K562 (cell line): ENCODE measurements at regions not wholly inside any gene's neighbourhood (a gene's known extent, or its start where the extent isn't known, plus 50 kb on each side); places are given as distances from the start of the nearest gene placed in this dataset.

Experiments used
- ATAC-seq: fragments of 200-7000 bp; cut with Tn5 transposase; 3 replicates; pipeline ENCODE4 v1.9.1; 2020; ENCODE audit warnings: moderate library complexity
- BruUV-seq: library from RNA; stranded (reverse); fragments of 400-500 nt; replicated peaks from 2 replicates; lab custom pipeline; 2021; lab: Mats Ljungman, UMichigan
- CTCF ChIA-PET: fragments of 300-600 bp; formaldehyde crosslinking; extraction: SDS; loops from one replicate; lab custom pipeline; 2021; ENCODE audit warnings: low intra/inter-chr PET ratio; lab: Yijun Ruan, JAX
- POLR2A ChIA-PET: fragments of 300-600, 350-650 bp; sonication (Branson Sonifier 250); formaldehyde crosslinking; extraction: SDS; loops from one replicate; lab custom pipeline; 2021; ENCODE audit warnings: antibody characterized with exemption, inconsistent platforms; lab: Yijun Ruan, JAX
- DNase-seq, 4 experiments: peaks; one replicate each; pipeline versions ENCODE4 v3.0.0 to v3.0.0-alpha.2; 2011 to 2018; ENCODE audit warnings: low spot score in 3 of 4, mixed read lengths in 3 of 4; ENCODE audit errors: extremely low read depth in 1 of 4
- FAIRE-seq: peaks from 2 replicates; lab custom pipeline; 2011; peaks lifted over from hg19 to GRCh38; lab: Jason Lieb, UNC
- H2AFZ ChIP-seq: 2 replicates; pipeline ENCODE4 v1.6.0; 2011; ENCODE audit warnings: low read depth, low read length, control low read depth, inconsistent platforms
- H3K27ac ChIP-seq: fragments of 200-600 bp; 3 replicates; pipeline ENCODE4 v1.8.0; 2011; ENCODE audit warnings: low read depth, mild to moderate bottlenecking, control low read depth, inconsistent platforms, low read length, moderate library complexity, mixed read lengths; ENCODE audit errors: extremely low read depth
- H3K27me3 ChIP-seq, 2 experiments: fragments of 300-600 bp in 1 of 2; 2 replicates in 1 of 2; 3 replicates in 1 of 2; pipeline versions ENCODE4 v1.6.0 to v1.8.0; 2011; ENCODE audit warnings: inconsistent platforms in 2 of 2, low read length in 2 of 2, mild to moderate bottlenecking in 1 of 2, mixed read lengths in 1 of 2, moderate library complexity in 1 of 2; ENCODE audit not compliant: control insufficient read depth in 2 of 2, insufficient read depth in 2 of 2
- H3K36me3 ChIP-seq: fragments of 300-600 bp; 3 replicates; pipeline ENCODE4 v1.8.0; 2011; ENCODE audit warnings: mild to moderate bottlenecking, low read length, inconsistent platforms; ENCODE audit not compliant: control insufficient read depth, insufficient read depth
- H3K4me1 ChIP-seq, 2 experiments: fragments of 200-600 bp in 1 of 2; replicated peaks in 1 of 2; 2 replicates in 1 of 2; 3 replicates in 1 of 2; pipeline versions ENCODE4 v1.5.1 to v1.8.0; 2011; ENCODE audit warnings: inconsistent platforms in 2 of 2, low read length in 2 of 2, mild to moderate bottlenecking in 1 of 2, mixed read lengths in 1 of 2, moderate library complexity in 1 of 2; ENCODE audit not compliant: control insufficient read depth in 2 of 2, insufficient read depth in 2 of 2
- H3K4me2 ChIP-seq: 2 replicates; pipeline ENCODE4 v1.6.1; 2011; ENCODE audit warnings: low read length, control low read depth, inconsistent platforms, mixed read lengths; ENCODE audit not compliant: insufficient read depth
- H3K4me3 ChIP-seq: fragments of 200-600 bp; sonication (generic), shearing (Covaris generic); 2 replicates; pipeline ENCODE4 v1.5.1; 2016; ENCODE audit warnings: control low read depth, inconsistent platforms
- H3K79me2 ChIP-seq: fragments of 200-600 bp; 3 replicates; pipeline ENCODE4 v1.8.0; 2011; ENCODE audit warnings: low read length, inconsistent platforms; ENCODE audit not compliant: control insufficient read depth, insufficient read depth
- H3K9ac ChIP-seq, 2 experiments: 2 replicates each; pipeline versions ENCODE4 v1.6.0 to v1.6.1; 2011; ENCODE audit warnings: low read depth in 2 of 2, low read length in 2 of 2, control low read depth in 1 of 2, inconsistent platforms in 1 of 2, mild to moderate bottlenecking in 1 of 2, mixed read lengths in 1 of 2; ENCODE audit not compliant: insufficient read depth in 1 of 2
- H3K9me1 ChIP-seq: one replicate; pipeline ENCODE4 v1.6.0; 2011; ENCODE audit warnings: inconsistent platforms, mild to moderate bottlenecking, low read length, moderate library complexity; ENCODE audit not compliant: control insufficient read depth, insufficient read depth
- H3K9me3 ChIP-seq: replicated peaks from 2 replicates; pipeline ENCODE4 v1.5.1; 2011; ENCODE audit warnings: low read depth, low read length, inconsistent platforms; ENCODE audit not compliant: control insufficient read depth, insufficient read depth
- H4K20me1 ChIP-seq: replicated peaks from 2 replicates; pipeline ENCODE4 v1.6.1; 2011; ENCODE audit warnings: low read length, inconsistent platforms, mixed read lengths; ENCODE audit not compliant: control insufficient read depth, insufficient read depth
- CEBPZ ChIP-seq: fragments of 150-350 bp; IDR thresholded peaks from 2 replicates; pipeline ENCODE4 v1.6.1; 2014; ENCODE audit warnings: low read depth, mild to moderate bottlenecking, low read length, borderline replicate concordance
- DIDO1 ChIP-seq: fragments of 450-650 bp; IDR thresholded peaks from 2 replicates; pipeline ENCODE4 v1.6.1; 2016; ENCODE audit warnings: low read depth, missing biosample characterization, missing genetic modification characterization
- FOS ChIP-seq: IDR thresholded peaks from 3 replicates; pipeline ENCODE4 v1.6.1; 2011; ENCODE audit not compliant: insufficient read length; ENCODE audit errors: extremely low read depth
- FOXP1 ChIP-seq: sonication (generic); formaldehyde crosslinking; IDR thresholded peaks from 2 replicates; pipeline ENCODE4 v1.8.0; 2022; ENCODE audit warnings: mild to moderate bottlenecking, missing genetic modification reagents
- HOMEZ ChIP-seq: fragments of 250-450 bp; sonication (Bioruptor Pico); IDR thresholded peaks from 2 replicates; pipeline ENCODE4 v1.4.0; 2020; ENCODE audit warnings: mild to moderate bottlenecking, moderate library complexity
- MECOM ChIP-seq: fragments of 250-450 bp; sonication (Bioruptor Pico); IDR thresholded peaks from 2 replicates; pipeline ENCODE4 v1.8.0; 2022; ENCODE audit warnings: inconsistent platforms
- MYNN ChIP-seq, 2 experiments: sonication (generic); formaldehyde crosslinking in 1 of 2; IDR thresholded peaks; 2 replicates each; pipeline versions ENCODE4 v1.5.0 to v1.6.1; 2016 to 2020; ENCODE audit warnings: antibody characterized with exemption in 1 of 2, missing genetic modification reagents in 1 of 2
- POLR2G ChIP-seq: fragments of 200-400 bp; formaldehyde crosslinking; IDR thresholded peaks from 2 replicates; pipeline ENCODE4 v1.6.1; 2017; ENCODE audit warnings: low read depth, mild to moderate bottlenecking, antibody characterized with exemption, low read length, moderate library complexity
- SRF ChIP-seq, 2 experiments: fragments of 250-450, 450-650 bp in 1 of 2; sonication (Bioruptor Pico) in 1 of 2; sonication (generic) in 1 of 2; formaldehyde crosslinking; IDR thresholded peaks; 2 replicates each; pipeline versions ENCODE4 v1.5.0 to v1.5.1; 2020 to 2022; ENCODE audit warnings: mild to moderate bottlenecking in 1 of 2, missing genetic modification reagents in 1 of 2
- STAT5A ChIP-seq: IDR thresholded peaks from 2 replicates; pipeline ENCODE4 v1.6.1; 2012; ENCODE audit warnings: low read length, inconsistent platforms, borderline replicate concordance
- USF1 ChIP-seq: sonication (generic); formaldehyde crosslinking; IDR thresholded peaks from 2 replicates; pipeline ENCODE4 v1.9.0; 2022; ENCODE audit warnings: mild to moderate bottlenecking, missing genetic modification reagents
- ZNF668 ChIP-seq: fragments of 250-450 bp; sonication (Bioruptor Pico); IDR thresholded peaks from 2 replicates; pipeline ENCODE4 v1.8.0; 2022; ENCODE audit warnings: mild to moderate bottlenecking, inconsistent platforms
- in situ Hi-C: fragments of 300-500 bp; cut with MboI; formaldehyde crosslinking; loops from 4 replicates; pipeline ENCODE4 v1.15.0; 2018; ENCODE audit warnings: inconsistent platforms, mixed read lengths
- intact Hi-C: fragments of 100-400 bp; cut with micrococcal nuclease; formaldehyde crosslinking; loops from 2 replicates; pipeline ENCODE4 v1.14.2; 2022

GRCh38 chr1:73654714-73655113, 543.3 kb downstream of the LRRIQ3 start:
- Histone ChIP-seq H3K4me1 (no peaks in the 10 kb centered on the region), H3K27me3 (no peaks in the 10 kb centered on the region), H3K9ac (no peak overlapping the region), H3K27ac (no peak overlapping the region), H3K4me2 (no peak overlapping the region), H3K4me3 (no peak overlapping the region), H3K36me3 (no peaks in the 10 kb centered on the region), H2AFZ (no peak overlapping the region), H3K79me2 (no peaks in the 10 kb centered on the region), H4K20me1 (no peaks in the 10 kb centered on the region), H3K9me1 (no peaks in the 10 kb centered on the region), H3K9me3 (no peaks in the 10 kb centered on the region)
- ChIA-PET CTCF (no interaction called here), POLR2A (no interaction called here)
- no peak for DNase-seq
- FAIRE-seq = no peak
- in situ Hi-C loops (no loop called here), intact Hi-C loops (no loop called here)
- ATAC-seq = no peak
- TF ChIP-seq MECOM = no peak
- no peak for TF ChIP-seq FOS
- no peak for TF ChIP-seq STAT5A
- no peak for TF ChIP-seq ZNF668 (CRISPR knock-in tag)
- no peak for TF ChIP-seq MYNN (IDR thresholded peaks at IDR 0.05)
- no peak for TF ChIP-seq MYNN (CRISPR knock-in tag; IDR thresholded peaks at IDR 0.05)
- no peak for TF ChIP-seq HOMEZ (CRISPR knock-in tag)
- no TSS peak for BruUV-seq

- no peak for DNase-seq
- no peak for FAIRE-seq
- Histone ChIP-seq H3K4me2 (no peak overlapping the region), H3K4me3 (no peak overlapping the region), H2AFZ (no peak overlapping the region), H3K36me3 (no peaks in the 10 kb centered on the region), H3K9me3 (no peaks in the 10 kb centered on the region), H3K79me2 (no peaks in the 10 kb centered on the region), H3K27me3 (no peaks in the 10 kb centered on the region), H3K9me1 (no peaks in the 10 kb centered on the region), H3K4me1 (no peaks in the 10 kb centered on the region), H3K27ac (no peak overlapping the region), H3K9ac (no peak overlapping the region), H4K20me1 (no peaks in the 10 kb centered on the region)
- ChIA-PET CTCF (no interaction called here), POLR2A (no interaction called here)
- in situ Hi-C loops = no loop called here
- no TSS peak for BruUV-seq
- ATAC-seq = no peak
- intact Hi-C loops = no loop called here
- TF ChIP-seq POLR2G (no peak), USF1 (CRISPR knock-in tag) (no peak), SRF (CRISPR knock-in tag; IDR thresholded peaks at IDR 0.05) (no peak), CEBPZ (no peak), DIDO1 (tag) (no peak), FOXP1 (CRISPR knock-in tag) (no peak)
These were observed 553.8 kb downstream of the LRRIQ3 start for GRCh38 chr1:73644198-73644597.
